ENCODE measurements at regions not wholly inside any gene's neighbourhood (a gene's known extent, or its start where the extent isn't known, plus 50 kb on each side); places are given as distances from the start of the nearest gene placed in this dataset.

GRCh38 chr7:42688056-42688371 is 223.9 kb downstream of the C7orf25 start:
- no peak for TF ChIP-seq CTCF (IDR thresholded peaks at IDR 0.05)

- no peak for TF ChIP-seq CTCF (IDR thresholded peaks at IDR 0.05)
Measured at GRCh38 chr7:42687211-42688055, 224.4 kb downstream of the C7orf25 start.

GRCh38 chr7:42686594-42687156 is 225.2 kb downstream of the C7orf25 start:
- TF ChIP-seq CTCF (IDR thresholded peaks at IDR 0.05): no peak

GRCh38 chr7:42685911-42686310 is 226.0 kb downstream of the C7orf25 start:
- no peak for TF ChIP-seq CTCF (IDR thresholded peaks at IDR 0.05)

GRCh38 chr7:42677751-42678699 is 233.8 kb downstream of the C7orf25 start:
- no peak for TF ChIP-seq CTCF (IDR thresholded peaks at IDR 0.05)

- TF ChIP-seq CTCF (IDR thresholded peaks at IDR 0.05): no peak
Measured at GRCh38 chr7:42674541-42674940, 237.3 kb downstream of the C7orf25 start.

- no peak for TF ChIP-seq CTCF (IDR thresholded peaks at IDR 0.05)
Measured at GRCh38 chr7:42673951-42674350, 237.9 kb downstream of the C7orf25 start.

Data from LNCAP (cell line).